IPS-18a (cell line): ENCODE measurements at regions not wholly inside any gene's neighbourhood (a gene's known extent, or its start where the extent isn't known, plus 50 kb on each side); places are given as distances from the start of the nearest gene placed in this dataset.

ENCODE experiments used
- H3K27ac ChIP-seq: one replicate; pipeline ENCODE4 v1.5.1; 2013; ENCODE audit warnings: low read length
- H3K27me3 ChIP-seq: one replicate; pipeline ENCODE4 v1.6.1; 2013; ENCODE audit warnings: mild to moderate bottlenecking, low read length; ENCODE audit not compliant: control insufficient read depth, insufficient read depth
- H3K36me3 ChIP-seq: one replicate; pipeline ENCODE4 v1.6.1; 2013; ENCODE audit warnings: low read depth, low read length; ENCODE audit not compliant: control insufficient read depth
- H3K4me1 ChIP-seq: one replicate; pipeline ENCODE4 v1.6.1; 2013; ENCODE audit warnings: low read depth, low read length; ENCODE audit not compliant: control insufficient read depth
- H3K4me3 ChIP-seq: one replicate; pipeline ENCODE4 v1.5.1; 2013; ENCODE audit warnings: low read length
- H3K9ac ChIP-seq: one replicate; pipeline ENCODE4 v1.6.1; 2013; ENCODE audit warnings: mild to moderate bottlenecking, low read length, moderate library complexity
- H3K9me3 ChIP-seq: one replicate; pipeline ENCODE4 v1.6.1; 2013; ENCODE audit warnings: low read depth, low read length; ENCODE audit not compliant: control insufficient read depth

DNA sequence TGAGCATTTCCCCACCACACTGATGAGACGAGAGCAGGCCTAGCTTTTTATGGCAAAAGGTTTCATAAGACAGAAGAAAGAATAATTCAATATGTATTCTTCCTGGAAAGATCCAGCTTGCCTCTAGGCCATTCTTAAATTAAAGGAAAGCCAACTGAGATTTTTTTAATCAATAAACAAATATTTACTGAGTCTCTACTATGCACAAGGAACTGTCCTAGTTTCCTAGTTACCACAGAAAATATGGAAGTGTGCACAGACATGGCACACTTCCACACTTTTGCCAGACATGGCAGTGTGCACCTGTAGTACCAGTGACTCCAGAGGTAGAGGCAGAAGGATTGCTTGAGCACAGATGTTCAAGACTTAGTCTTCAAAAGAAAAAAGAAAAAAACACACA lies 281.0 kb downstream of the CETN3 start:
- no peaks in the 10 kb centered on the region for H3K27me3 ChIP-seq
- no peak overlapping the region for H3K9ac ChIP-seq
- H3K36me3 ChIP-seq = no peaks in the 10 kb centered on the region
- no peak overlapping the region for H3K4me3 ChIP-seq
- H3K27ac ChIP-seq = no peak overlapping the region
- H3K9me3 ChIP-seq = no peaks in the 10 kb centered on the region
- H3K4me1 ChIP-seq = peaks cover 5% of the 10 kb centered on the region

DNA sequence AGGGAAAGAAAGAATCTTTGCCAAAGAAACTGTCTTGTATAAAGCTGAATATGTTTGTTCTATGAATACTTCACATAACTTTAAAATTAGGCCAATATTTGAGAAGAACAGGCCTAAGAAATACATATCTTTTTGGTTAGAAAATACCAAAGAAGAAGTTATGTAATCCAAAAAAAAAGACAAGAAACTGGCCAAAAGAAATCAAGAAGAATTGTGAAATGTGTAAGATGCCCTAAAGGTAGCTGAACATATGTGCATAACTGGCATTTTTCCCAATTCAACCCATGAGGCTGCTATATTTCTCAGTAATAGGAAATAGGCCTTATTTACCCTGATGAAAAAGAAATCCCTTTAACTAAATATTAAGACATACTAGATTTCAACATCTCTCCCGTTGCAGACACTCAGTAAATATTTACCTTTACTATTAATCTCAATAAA lies 290.0 kb downstream of the CETN3 start:
- no peak overlapping the region for H3K27ac ChIP-seq
- H3K36me3 ChIP-seq = no peaks in the 10 kb centered on the region
- no peak overlapping the region for H3K9ac ChIP-seq
- no peaks in the 10 kb centered on the region for H3K9me3 ChIP-seq
- no peak overlapping the region for H3K4me3 ChIP-seq
- no peaks in the 10 kb centered on the region for H3K27me3 ChIP-seq
- no peaks in the 10 kb centered on the region for H3K4me1 ChIP-seq

DNA sequence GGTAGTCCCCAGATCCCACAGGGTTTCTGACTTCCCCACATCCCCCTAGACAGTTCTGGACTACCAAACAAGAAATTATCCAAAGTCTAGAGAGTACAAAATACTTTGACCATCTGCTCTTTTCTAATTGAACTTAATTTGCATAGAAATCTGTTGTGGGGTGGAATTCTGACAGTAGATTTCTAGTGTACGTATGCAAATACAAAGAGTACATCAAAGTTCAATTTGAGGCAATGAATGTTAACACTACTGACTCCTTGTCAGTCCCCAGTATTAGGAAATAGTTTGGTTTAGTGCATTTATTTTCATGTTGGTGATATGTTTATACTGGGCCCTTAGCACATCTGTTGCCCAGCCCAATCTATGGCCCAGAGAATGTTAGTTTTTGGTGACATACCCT lies 292.6 kb downstream of the CETN3 start:
- H3K4me1 ChIP-seq = no peaks in the 10 kb centered on the region
- H3K9ac ChIP-seq = no peak overlapping the region
- H3K4me3 ChIP-seq = no peak overlapping the region
- H3K27me3 ChIP-seq = no peaks in the 10 kb centered on the region
- H3K27ac ChIP-seq = no peak overlapping the region
- no peaks in the 10 kb centered on the region for H3K36me3 ChIP-seq
- H3K9me3 ChIP-seq = no peaks in the 10 kb centered on the region

DNA sequence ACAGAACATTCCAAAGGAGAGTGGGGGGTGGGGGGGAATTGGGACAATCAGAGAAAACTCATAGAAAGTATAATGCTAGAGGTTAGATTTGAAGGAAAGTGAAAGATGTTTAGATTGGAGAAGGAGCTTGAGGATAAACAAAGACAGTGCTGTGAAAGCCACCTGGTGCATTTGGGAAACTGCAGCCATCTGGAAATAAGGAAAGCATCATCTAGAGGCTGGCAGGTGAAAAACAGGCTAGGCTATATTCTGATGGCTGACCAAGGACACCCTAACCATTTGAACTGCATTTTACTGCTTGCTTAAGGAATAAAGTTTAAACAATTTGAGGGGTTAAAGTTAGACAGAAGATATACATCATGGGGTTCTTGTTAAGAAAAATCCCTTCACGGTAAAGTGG lies 296.4 kb downstream of the CETN3 start:
- no peak overlapping the region for H3K27ac ChIP-seq
- H3K36me3 ChIP-seq = no peaks in the 10 kb centered on the region
- no peak overlapping the region for H3K9ac ChIP-seq
- no peaks in the 10 kb centered on the region for H3K9me3 ChIP-seq
- H3K4me1 ChIP-seq = no peaks in the 10 kb centered on the region
- no peaks in the 10 kb centered on the region for H3K27me3 ChIP-seq
- no peak overlapping the region for H3K4me3 ChIP-seq

DNA sequence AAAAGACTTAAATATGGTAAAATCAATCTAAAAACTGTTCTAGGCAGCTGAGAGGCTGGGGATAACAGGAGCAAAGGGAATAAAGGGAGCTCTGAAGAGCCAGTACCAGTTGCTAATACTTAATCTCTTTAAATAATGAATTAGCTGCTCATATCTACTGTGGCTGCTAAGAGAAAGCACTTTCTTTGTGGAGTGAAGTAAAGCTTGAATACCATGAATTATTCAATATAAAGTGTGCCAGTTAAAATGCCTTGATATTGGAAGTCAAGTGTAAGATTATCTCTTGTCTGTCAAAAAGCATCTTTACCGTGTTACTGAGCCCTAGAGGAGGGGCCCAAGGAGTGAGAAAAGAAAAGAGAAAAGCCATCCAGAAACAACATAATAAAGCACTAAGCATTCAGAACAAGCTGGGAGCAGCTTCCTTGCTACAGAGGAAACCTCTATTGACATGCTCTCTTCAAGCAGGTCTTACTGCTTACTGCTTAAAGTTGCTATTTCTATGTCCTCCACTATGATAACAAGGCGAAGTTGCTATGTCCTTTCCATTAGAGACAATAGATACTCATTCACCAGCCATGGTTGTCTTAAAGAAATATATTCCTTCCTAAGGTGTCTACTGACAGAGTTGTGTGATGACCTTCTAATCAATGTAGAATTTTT lies 297.4 kb downstream of the CETN3 start:
- no peak overlapping the region for H3K4me3 ChIP-seq
- no peaks in the 10 kb centered on the region for H3K27me3 ChIP-seq
- H3K9me3 ChIP-seq = no peaks in the 10 kb centered on the region
- H3K4me1 ChIP-seq = no peaks in the 10 kb centered on the region
- no peak overlapping the region for H3K9ac ChIP-seq
- H3K27ac ChIP-seq = no peak overlapping the region
- H3K36me3 ChIP-seq = no peaks in the 10 kb centered on the region

DNA sequence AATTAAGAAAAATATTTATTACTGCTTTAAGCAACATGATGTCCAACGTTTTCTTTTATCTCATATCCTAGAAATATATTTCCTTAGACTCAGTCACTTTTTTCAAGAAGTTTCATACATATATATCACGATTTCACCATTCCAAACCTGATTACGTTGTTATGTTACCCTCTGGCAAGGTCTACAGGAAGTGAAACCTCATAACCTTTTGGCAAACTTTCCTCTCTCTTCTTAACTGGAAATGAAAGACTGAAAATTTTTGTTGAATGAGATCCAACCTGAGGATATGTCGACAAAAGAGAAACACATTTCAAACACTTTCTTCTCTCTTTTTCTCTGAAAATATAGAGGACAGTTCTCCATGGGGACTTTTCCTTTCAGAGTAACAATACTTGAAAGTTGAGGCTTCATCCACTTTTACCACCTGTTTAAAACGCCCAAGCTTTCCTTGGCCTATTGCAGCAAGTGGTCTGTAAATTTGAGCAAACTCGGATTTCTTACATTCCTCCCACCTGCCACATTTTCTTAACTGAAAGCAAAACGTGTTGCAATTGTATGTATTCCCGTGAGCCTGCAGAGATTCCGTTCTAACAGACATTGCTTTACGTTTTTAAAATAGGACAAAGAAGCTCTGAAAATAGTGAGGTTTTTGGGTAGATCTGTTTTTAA lies 298.1 kb downstream of the CETN3 start:
- Histone ChIP-seq H3K4me3 (no peak overlapping the region), H3K27ac (no peak overlapping the region), H3K9me3 (no peaks in the 10 kb centered on the region), H3K36me3 (no peaks in the 10 kb centered on the region), H3K27me3 (no peaks in the 10 kb centered on the region), H3K4me1 (no peaks in the 10 kb centered on the region), H3K9ac (no peak overlapping the region)

DNA sequence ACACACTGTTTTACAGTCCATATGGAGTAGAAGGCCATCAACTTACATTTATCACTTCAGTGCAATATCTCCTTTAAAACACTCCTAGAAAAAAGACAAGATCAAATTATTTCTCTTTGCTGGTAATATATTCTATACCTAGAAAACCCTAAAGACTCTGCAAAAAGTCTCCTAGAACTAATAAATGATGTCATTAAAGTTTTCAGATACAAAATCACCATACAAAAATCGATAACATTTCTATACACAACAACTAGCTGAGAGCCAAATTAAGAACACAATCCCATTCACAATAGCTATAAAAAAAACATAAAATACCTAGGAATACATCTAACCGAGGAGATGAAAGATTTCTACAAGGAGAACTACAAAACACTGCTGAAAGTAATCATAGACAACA lies 300.3 kb downstream of the CETN3 start:
- Histone ChIP-seq H3K27ac (no peak overlapping the region), H3K36me3 (no peaks in the 10 kb centered on the region), H3K4me3 (no peak overlapping the region), H3K9me3 (no peaks in the 10 kb centered on the region), H3K9ac (no peak overlapping the region), H3K27me3 (no peaks in the 10 kb centered on the region), H3K4me1 (no peaks in the 10 kb centered on the region)

DNA sequence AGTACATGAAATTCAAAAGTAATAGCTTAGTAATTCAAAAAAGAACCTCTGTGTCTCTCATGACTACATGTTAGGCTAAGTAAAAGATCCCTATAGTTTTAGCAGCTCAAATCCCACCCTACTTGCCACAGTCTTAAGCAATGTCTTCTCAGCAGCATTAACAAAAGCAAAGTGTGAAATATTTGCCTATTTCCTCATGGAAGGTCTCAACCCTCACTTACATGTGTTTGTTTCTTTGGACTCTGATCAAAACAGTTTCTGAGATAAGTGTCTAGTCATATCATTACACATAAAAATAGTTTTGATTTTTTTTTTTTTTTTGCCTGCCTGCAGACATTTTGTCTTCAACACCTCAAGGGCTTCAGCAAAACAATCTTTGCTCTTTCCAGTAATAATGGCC lies 310.5 kb downstream of the CETN3 start:
- no peaks in the 10 kb centered on the region for H3K27me3 ChIP-seq

DNA sequence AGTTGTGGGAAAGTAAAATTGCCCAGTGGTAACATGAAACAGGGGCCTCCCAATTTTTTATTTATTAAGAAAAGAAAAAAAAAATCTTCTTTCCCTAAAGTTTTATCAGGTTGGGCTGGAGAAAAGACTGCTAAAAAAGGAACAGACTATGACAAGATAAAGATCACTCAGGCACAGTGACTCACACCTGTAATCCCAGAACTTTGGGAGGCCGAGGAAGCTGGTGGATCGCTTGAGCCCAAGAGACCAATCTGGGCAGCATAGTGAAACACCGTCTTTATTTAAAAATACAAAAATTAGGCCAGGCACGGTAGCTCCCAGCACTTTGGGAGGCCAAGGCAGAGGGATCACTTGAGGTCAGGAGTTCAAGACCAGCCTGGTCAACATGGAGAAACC lies 312.5 kb downstream of the CETN3 start:
- no peaks in the 10 kb centered on the region for H3K27me3 ChIP-seq
- H3K9ac ChIP-seq = no peak overlapping the region
- H3K9me3 ChIP-seq = no peaks in the 10 kb centered on the region
- H3K4me3 ChIP-seq = no peak overlapping the region
- H3K36me3 ChIP-seq = no peaks in the 10 kb centered on the region
- no peak overlapping the region for H3K27ac ChIP-seq
- no peaks in the 10 kb centered on the region for H3K4me1 ChIP-seq

More for the DNA sequence above, 310.5 kb downstream of the CETN3 start:
- H3K9me3 ChIP-seq = no peaks in the 10 kb centered on the region
- H3K27ac ChIP-seq = no peak overlapping the region
- H3K4me1 ChIP-seq = no peaks in the 10 kb centered on the region
- no peaks in the 10 kb centered on the region for H3K36me3 ChIP-seq
- no peak overlapping the region for H3K4me3 ChIP-seq
- no peak overlapping the region for H3K9ac ChIP-seq

DNA sequence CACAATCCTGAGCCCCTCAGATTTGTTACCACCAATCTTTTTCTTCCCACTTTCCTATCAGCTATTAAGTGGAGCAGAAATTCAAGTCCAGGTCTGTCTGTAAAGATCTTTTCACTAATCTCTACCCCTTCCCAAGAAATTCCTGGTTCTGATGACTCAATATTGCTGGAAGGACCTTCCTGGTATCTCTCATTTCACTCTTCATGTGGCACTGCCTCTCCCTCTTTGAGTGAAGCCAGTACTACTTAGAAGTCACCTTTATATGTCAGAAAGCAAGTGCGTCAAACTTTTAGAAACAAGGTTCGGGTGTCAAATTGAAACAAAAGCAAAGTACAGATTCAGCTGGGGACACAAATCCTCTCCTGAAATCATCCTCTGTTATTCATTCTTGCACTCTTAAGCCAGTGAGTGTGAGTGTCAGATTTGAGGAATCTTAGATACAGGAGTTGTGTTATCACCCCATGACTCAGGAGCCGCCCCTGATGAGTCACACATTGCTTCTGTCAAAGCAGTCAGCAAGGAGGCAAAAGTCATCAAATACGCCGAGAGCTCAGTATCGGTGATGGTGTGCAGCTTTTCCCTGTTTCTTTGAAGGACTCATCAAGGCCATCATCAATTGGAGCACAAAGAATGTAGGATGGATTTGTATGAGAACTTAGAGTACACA lies 313.0 kb downstream of the CETN3 start:
- Histone ChIP-seq H3K27me3 (no peaks in the 10 kb centered on the region), H3K9ac (no peak overlapping the region), H3K9me3 (no peaks in the 10 kb centered on the region), H3K4me3 (no peak overlapping the region), H3K4me1 (no peaks in the 10 kb centered on the region), H3K36me3 (no peaks in the 10 kb centered on the region), H3K27ac (no peak overlapping the region)

DNA sequence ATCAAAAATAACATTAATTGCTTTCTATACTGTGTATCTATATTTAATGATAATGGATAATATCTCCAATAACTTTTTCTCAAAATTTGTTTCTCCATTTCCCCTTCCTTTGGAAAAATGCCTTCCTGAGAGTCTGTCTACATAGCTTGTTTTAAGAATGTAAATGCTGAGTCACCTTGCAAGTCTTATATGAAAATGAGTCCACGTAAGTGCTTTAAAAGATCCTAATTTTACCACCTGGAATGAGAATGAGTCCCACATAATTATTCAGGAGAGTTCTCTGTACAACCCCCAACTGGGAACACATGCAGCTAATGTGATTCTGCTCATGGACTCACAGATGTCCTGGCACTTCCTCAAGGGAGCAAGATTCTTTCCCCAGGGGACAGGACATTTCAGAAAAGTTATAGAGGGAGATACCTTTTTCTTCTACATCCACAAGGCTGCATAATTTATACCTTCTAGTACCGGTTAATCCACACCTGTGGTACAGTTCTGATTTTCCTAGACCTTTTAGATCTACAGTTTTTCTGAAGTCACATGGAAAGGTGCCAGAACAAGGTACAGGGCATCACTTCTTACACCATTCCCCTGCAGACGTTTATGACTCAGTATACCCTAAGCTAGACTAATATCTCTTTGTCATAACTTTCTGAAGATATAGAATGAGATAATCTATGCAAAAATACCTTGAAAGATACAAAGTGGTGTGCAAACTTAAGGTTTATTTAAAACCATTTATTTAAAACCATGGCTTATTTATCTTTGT lies 314.1 kb downstream of the CETN3 start:
- H3K4me1 ChIP-seq = no peaks in the 10 kb centered on the region
- H3K9me3 ChIP-seq = no peaks in the 10 kb centered on the region
- no peak overlapping the region for H3K27ac ChIP-seq
- no peak overlapping the region for H3K9ac ChIP-seq
- H3K36me3 ChIP-seq = no peaks in the 10 kb centered on the region
- no peaks in the 10 kb centered on the region for H3K27me3 ChIP-seq
- H3K4me3 ChIP-seq = no peak overlapping the region
